Astrocyte (in vitro differentiated cells and primary cell): ENCODE measurements at regions not wholly inside any gene's neighbourhood (a gene's known extent, or its start where the extent isn't known, plus 50 kb on each side); places are given as distances from the start of the nearest gene placed in this dataset.
"Not testable (repeated sequence)": the region's sequence is repeated elsewhere in the genome, so short reads cannot be mapped to it uniquely, and the experiment has no call there.

Experiments
- DNase-seq: peaks from one replicate; pipeline ENCODE4 v3.0.0-alpha.2; 2010; ENCODE audit warnings: low read depth
- FAIRE-seq: peaks from 2 replicates; lab custom pipeline; 2011; peaks lifted over from hg19 to GRCh38; lab: Jason Lieb, UNC
- H2AFZ ChIP-seq: 2 replicates; pipeline ENCODE4 v1.6.0; 2012; ENCODE audit warnings: low read depth, low read length, inconsistent platforms
- H3K27ac ChIP-seq: 2 replicates; pipeline ENCODE4 v1.5.1; 2011; ENCODE audit warnings: low read depth, low read length, inconsistent platforms
- H3K27me3 ChIP-seq: 2 replicates; pipeline ENCODE4 v1.6.0; 2011; ENCODE audit warnings: low read length, inconsistent platforms; ENCODE audit not compliant: insufficient read depth
- H3K36me3 ChIP-seq: 2 replicates; pipeline ENCODE4 v1.5.1; 2011; ENCODE audit warnings: low read length, inconsistent platforms; ENCODE audit not compliant: insufficient read depth
- H3K4me1 ChIP-seq: 2 replicates; pipeline ENCODE4 v1.5.1; 2011; ENCODE audit warnings: low read length, inconsistent platforms; ENCODE audit not compliant: insufficient read depth
- H3K4me2 ChIP-seq: 2 replicates; pipeline ENCODE4 v1.6.0; 2012; ENCODE audit warnings: low read length, inconsistent platforms
- H3K4me3 ChIP-seq: 2 replicates; pipeline ENCODE4 v1.5.1; 2011; ENCODE audit warnings: low read depth, mild to moderate bottlenecking, low read length, inconsistent platforms; ENCODE audit not compliant: insufficient read depth
- H3K79me2 ChIP-seq: 2 replicates; pipeline ENCODE4 v1.6.0; 2012; ENCODE audit warnings: mild to moderate bottlenecking, low read length, inconsistent platforms; ENCODE audit not compliant: insufficient read depth
- H3K9ac ChIP-seq: 2 replicates; pipeline ENCODE4 v1.6.0; 2012; ENCODE audit warnings: mild to moderate bottlenecking, low read length, inconsistent platforms
- H3K9me3 ChIP-seq: 2 replicates; pipeline ENCODE4 v1.5.1; 2012; ENCODE audit warnings: low read depth, mild to moderate bottlenecking, low read length, inconsistent platforms; ENCODE audit not compliant: insufficient read depth
- H4K20me1 ChIP-seq: 2 replicates; pipeline ENCODE4 v1.6.0; 2012; ENCODE audit warnings: low read length, inconsistent platforms; ENCODE audit not compliant: insufficient read depth
- H3K27ac Mint-ChIP-seq: one replicate; pipeline ENCODE4 v1.8.0; 2021; ENCODE audit warnings: mild to moderate bottlenecking, mixed read lengths; ENCODE audit not compliant: unreplicated experiment
- H3K27me3 Mint-ChIP-seq: one replicate; pipeline ENCODE4 v1.8.0; 2021; ENCODE audit warnings: low read depth, mixed read lengths; ENCODE audit not compliant: unreplicated experiment
- H3K36me3 Mint-ChIP-seq: one replicate; pipeline ENCODE4 v1.8.0; 2021; ENCODE audit warnings: low read depth, mixed read lengths; ENCODE audit not compliant: unreplicated experiment
- H3K4me1 Mint-ChIP-seq: one replicate; pipeline ENCODE4 v1.8.0; 2021; ENCODE audit warnings: low read depth, mixed read lengths; ENCODE audit not compliant: unreplicated experiment
- H3K4me3 Mint-ChIP-seq: one replicate; pipeline ENCODE4 v1.8.0; 2021; ENCODE audit warnings: mild to moderate bottlenecking, moderate library complexity, mixed read lengths; ENCODE audit not compliant: unreplicated experiment
- H3K9me3 Mint-ChIP-seq: one replicate; pipeline ENCODE4 v1.8.0; 2021; ENCODE audit warnings: mild to moderate bottlenecking, mixed read lengths; ENCODE audit not compliant: unreplicated experiment
- EZH2 ChIP-seq: IDR thresholded peaks from 2 replicates; pipeline ENCODE4 v1.6.1; 2012; ENCODE audit warnings: mild to moderate bottlenecking, low read length, inconsistent platforms; ENCODE audit not compliant: insufficient read depth
- TF ChIP-seq, protein P1 (sequence below): IDR thresholded peaks from 2 replicates; pipeline ENCODE4 v1.5.1; 2011; ENCODE audit warnings: low read depth, mild to moderate bottlenecking, inconsistent platforms, low read length, moderate library complexity; ENCODE audit not compliant: insufficient read depth

DNA sequence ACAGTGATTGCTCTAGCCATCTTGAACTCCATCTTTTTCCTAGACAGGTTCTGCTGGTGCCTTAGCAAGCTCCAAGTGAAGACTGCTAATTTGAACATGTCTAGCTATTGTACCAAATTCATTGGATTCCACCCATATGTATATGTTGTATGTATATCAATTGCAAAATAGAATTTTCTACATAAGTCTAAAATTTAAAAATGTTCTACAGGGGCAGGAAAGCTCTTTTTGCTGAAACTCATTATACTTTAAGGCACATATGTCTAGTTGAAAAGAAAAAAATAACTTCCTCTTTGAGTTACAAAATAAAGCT, 845.3 kb downstream of the MCTP2 start:
- TF ChIP-seq, protein P1, sequence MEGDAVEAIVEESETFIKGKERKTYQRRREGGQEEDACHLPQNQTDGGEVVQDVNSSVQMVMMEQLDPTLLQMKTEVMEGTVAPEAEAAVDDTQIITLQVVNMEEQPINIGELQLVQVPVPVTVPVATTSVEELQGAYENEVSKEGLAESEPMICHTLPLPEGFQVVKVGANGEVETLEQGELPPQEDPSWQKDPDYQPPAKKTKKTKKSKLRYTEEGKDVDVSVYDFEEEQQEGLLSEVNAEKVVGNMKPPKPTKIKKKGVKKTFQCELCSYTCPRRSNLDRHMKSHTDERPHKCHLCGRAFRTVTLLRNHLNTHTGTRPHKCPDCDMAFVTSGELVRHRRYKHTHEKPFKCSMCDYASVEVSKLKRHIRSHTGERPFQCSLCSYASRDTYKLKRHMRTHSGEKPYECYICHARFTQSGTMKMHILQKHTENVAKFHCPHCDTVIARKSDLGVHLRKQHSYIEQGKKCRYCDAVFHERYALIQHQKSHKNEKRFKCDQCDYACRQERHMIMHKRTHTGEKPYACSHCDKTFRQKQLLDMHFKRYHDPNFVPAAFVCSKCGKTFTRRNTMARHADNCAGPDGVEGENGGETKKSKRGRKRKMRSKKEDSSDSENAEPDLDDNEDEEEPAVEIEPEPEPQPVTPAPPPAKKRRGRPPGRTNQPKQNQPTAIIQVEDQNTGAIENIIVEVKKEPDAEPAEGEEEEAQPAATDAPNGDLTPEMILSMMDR = no peak
- no peak for TF ChIP-seq EZH2
- H3K27ac Mint-ChIP-seq = no peak overlapping the region
- no peaks in the 10 kb centered on the region for H3K27me3 Mint-ChIP-seq
- Histone ChIP-seq H3K27me3 (no peaks in the 10 kb centered on the region), H3K4me3 (no peak overlapping the region), H3K9me3 (no peaks in the 10 kb centered on the region), H3K27ac (no peak overlapping the region), H3K4me2 (no peak overlapping the region), H3K9ac (no peak overlapping the region), H4K20me1 (no peaks in the 10 kb centered on the region), H3K36me3 (no peaks in the 10 kb centered on the region), H3K79me2 (no peaks in the 10 kb centered on the region), H2AFZ (no peak overlapping the region), H3K4me1 (no peaks in the 10 kb centered on the region)
- H3K4me1 Mint-ChIP-seq = no peaks in the 10 kb centered on the region
- H3K4me3 Mint-ChIP-seq = no peak overlapping the region
- no peak for DNase-seq
- no peaks in the 10 kb centered on the region for H3K9me3 Mint-ChIP-seq
- no peaks in the 10 kb centered on the region for H3K36me3 Mint-ChIP-seq
- no peak for FAIRE-seq

- Histone ChIP-seq H3K36me3 (no peaks in the 10 kb centered on the region), H3K27ac (no peak overlapping the region), H3K9ac (no peak overlapping the region), H3K4me3 (no peak overlapping the region), H4K20me1 (no peaks in the 10 kb centered on the region), H3K79me2 (no peaks in the 10 kb centered on the region), H3K4me2 (no peak overlapping the region), H3K9me3 (no peaks in the 10 kb centered on the region), H2AFZ (no peak overlapping the region), H3K27me3 (no peaks in the 10 kb centered on the region), H3K4me1 (no peaks in the 10 kb centered on the region)
- TF ChIP-seq EZH2 = no peak
- TF ChIP-seq, protein P1 = no peak
- Mint-ChIP-seq H3K4me1 (no peaks in the 10 kb centered on the region), H3K4me3 (no peak overlapping the region), H3K27me3 (no peaks in the 10 kb centered on the region), H3K9me3 (no peaks in the 10 kb centered on the region), H3K27ac (no peak overlapping the region), H3K36me3 (no peaks in the 10 kb centered on the region)
- FAIRE-seq = no peak
- DNase-seq = no peak
Measured at GRCh38 chr15:95078003-95078402, 846.6 kb downstream of the MCTP2 start.

GRCh38 chr15:95080228-95080627, 848.9 kb downstream of the MCTP2 start:
- not testable (repeated sequence) for H3K9me3 Mint-ChIP-seq, H3K4me3 Mint-ChIP-seq, H3K27ac ChIP-seq, H3K27me3 ChIP-seq, H3K79me2 ChIP-seq, H3K9me3 ChIP-seq, H3K4me1 ChIP-seq, H3K9ac ChIP-seq, H3K4me2 ChIP-seq, H3K27me3 Mint-ChIP-seq, H3K27ac Mint-ChIP-seq, FAIRE-seq, H3K36me3 ChIP-seq, H3K36me3 Mint-ChIP-seq, H2AFZ ChIP-seq, H3K4me1 Mint-ChIP-seq, DNase-seq, H4K20me1 ChIP-seq, H3K4me3 ChIP-seq
